ENCODE measurements at regions not wholly inside any gene's neighbourhood (a gene's known extent, or its start where the extent isn't known, plus 50 kb on each side); places are given as distances from the start of the nearest gene placed in this dataset.

DNA sequence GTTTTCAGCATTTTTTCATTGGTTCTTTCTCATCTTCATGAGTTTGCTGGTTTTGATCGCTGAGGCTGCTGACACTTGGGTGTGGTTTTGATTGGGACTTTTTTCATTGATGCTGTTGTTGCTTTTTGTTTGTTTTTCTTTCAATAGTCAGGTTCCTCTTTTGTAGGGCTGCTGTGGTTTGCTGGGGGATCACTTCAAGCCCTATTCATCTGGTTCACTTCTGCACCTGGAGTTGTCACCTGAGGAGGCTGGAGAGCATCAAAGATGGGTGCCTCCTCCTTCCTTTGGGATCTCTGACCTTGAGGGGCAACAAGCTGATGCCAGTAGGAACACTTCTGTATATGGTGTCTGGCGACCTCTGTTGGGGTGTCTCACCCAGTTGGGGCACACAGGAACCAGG is 1279.9 kb upstream of the TMPRSS15 start (continued):
- TF ChIP-seq NFXL1 (CRISPR knock-in tag; IDR thresholded peaks at IDR 0.05) (no peak), CCNT2 (IDR thresholded peaks at IDR 0.05; ENCODE audit: borderline replicate concordance, extremely low read depth, insufficient read length, low read depth, low read length) (no peak)
- TF ChIP-seq, protein P1, sequence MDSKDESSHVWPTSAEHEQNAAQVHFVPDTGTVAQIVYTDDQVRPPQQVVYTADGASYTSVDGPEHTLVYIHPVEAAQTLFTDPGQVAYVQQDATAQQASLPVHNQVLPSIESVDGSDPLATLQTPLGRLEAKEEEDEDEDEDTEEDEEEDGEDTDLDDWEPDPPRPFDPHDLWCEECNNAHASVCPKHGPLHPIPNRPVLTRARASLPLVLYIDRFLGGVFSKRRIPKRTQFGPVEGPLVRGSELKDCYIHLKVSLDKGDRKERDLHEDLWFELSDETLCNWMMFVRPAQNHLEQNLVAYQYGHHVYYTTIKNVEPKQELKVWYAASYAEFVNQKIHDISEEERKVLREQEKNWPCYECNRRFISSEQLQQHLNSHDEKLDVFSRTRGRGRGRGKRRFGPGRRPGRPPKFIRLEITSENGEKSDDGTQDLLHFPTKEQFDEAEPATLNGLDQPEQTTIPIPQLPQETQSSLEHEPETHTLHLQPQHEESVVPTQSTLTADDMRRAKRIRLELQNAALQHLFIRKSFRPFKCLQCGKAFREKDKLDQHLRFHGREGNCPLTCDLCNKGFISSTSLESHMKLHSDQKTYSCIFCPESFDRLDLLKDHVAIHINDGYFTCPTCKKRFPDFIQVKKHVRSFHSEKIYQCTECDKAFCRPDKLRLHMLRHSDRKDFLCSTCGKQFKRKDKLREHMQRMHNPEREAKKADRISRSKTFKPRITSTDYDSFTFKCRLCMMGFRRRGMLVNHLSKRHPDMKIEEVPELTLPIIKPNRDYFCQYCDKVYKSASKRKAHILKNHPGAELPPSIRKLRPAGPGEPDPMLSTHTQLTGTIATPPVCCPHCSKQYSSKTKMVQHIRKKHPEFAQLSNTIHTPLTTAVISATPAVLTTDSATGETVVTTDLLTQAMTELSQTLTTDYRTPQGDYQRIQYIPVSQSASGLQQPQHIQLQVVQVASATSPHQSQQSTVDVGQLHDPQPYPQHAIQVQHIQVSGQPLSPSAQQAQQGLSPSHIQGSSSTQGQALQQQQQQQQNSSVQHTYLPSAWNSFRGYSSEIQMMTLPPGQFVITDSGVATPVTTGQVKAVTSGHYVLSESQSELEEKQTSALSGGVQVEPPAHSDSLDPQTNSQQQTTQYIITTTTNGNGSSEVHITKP (IDR thresholded peaks at IDR 0.05; ENCODE audit: partially characterized antibody): no peak

DNA sequence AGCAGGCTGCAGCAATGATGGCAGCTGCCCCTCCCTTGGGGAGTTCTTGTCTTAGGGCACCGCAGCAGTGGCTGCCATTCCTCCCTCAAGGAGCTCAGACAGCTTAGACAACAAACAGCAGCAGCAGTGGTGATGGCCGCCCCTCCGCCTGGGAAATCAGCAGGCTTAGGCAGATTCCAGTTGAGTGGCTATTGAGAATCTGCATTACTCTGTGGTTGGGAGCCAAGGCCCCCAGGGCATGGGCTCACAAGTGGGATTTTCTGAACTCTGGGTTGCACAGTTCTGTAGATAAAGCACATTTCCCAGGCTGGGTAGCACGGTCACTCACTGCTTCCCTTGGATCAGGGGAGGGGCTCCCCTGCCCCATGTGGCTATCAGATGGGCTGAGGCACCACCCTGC is 1280.7 kb upstream of the TMPRSS15 start:
- FAIRE-seq (no peak), ATAC-seq (no peak), DNase-seq (ENCODE audit: extremely low read depth in 1 of 4, low spot score in 3 of 4) (no peak)
- no TSS peak for BruUV-seq (replicated peaks)
- intact Hi-C loops (cut with micrococcal nuclease): no loop called here
- H3K27me3 ChIP-seq (ENCODE audit: control insufficient read depth in 2 of 2, insufficient read depth in 2 of 2, low read length in 2 of 2): no peaks in the 10 kb centered on the region
- H3K79me2 ChIP-seq (ENCODE audit: control insufficient read depth, insufficient read depth, low read length): no peaks in the 10 kb centered on the region
- no peaks in the 10 kb centered on the region for H3K9me1 ChIP-seq (ENCODE audit: control insufficient read depth, insufficient read depth, low read length)
- no peak overlapping the region for H3K4me2 ChIP-seq (ENCODE audit: insufficient read depth, low read length)
- H3K27ac ChIP-seq (ENCODE audit: extremely low read depth, low read depth, low read length): no peak overlapping the region
- H4K20me1 ChIP-seq (replicated peaks; ENCODE audit: control insufficient read depth, insufficient read depth, low read length): no peaks in the 10 kb centered on the region
- H3K4me1 ChIP-seq (replicated peaks in 1 of 2; ENCODE audit: control insufficient read depth in 2 of 2, insufficient read depth in 2 of 2, low read length in 2 of 2): no peaks in the 10 kb centered on the region
- H3K4me3 ChIP-seq: no peak overlapping the region
- CTCF ChIA-PET (ENCODE audit: low intra/inter-chr PET ratio): no interaction called here
- H3K9ac ChIP-seq (ENCODE audit: insufficient read depth in 1 of 2, low read depth in 2 of 2, low read length in 2 of 2): no peak overlapping the region
- no peaks in the 10 kb centered on the region for H3K36me3 ChIP-seq (ENCODE audit: control insufficient read depth, insufficient read depth, low read length)
- TF ChIP-seq NFIC (IDR thresholded peaks at IDR 0.05) (no peak), ZNF143 (CRISPR knock-in tag; IDR thresholded peaks at IDR 0.05) (no peak), TCF7L2 (IDR thresholded peaks at IDR 0.05; ENCODE audit: low read depth, low read length) (no peak), NBN (IDR thresholded peaks at IDR 0.05; ENCODE audit: low read depth) (no peak), ZEB2 (IDR thresholded peaks at IDR 0.05) (no peak), FOXK2 (conservative IDR thresholded peaks at IDR 0.05 in 1 of 2, IDR thresholded peaks at IDR 0.05 in 1 of 2; ENCODE audit: low read depth in 2 of 2) (no peak), ZNF239 (CRISPR knock-in tag; IDR thresholded peaks at IDR 0.05) (no peak), ARID2 (IDR thresholded peaks at IDR 0.05) (no peak), SAFB (IDR thresholded peaks at IDR 0.05; ENCODE audit: borderline replicate concordance, low read depth, low read length) (no peak)
- in situ Hi-C loops (cut with MboI): no loop called here
- POLR2A ChIA-PET: no interaction called here
- 0% methylated on average over 4 of the region's 4 CpGs for WGBS (ENCODE audit: insufficient coverage, low coverage, missing lambda C conversion rate)
- H3K9me3 ChIP-seq (replicated peaks; ENCODE audit: control insufficient read depth, insufficient read depth, low read depth, low read length): peaks cover 2% of the 10 kb centered on the region; the same call in 1 of the 2 replicates
- H2AFZ ChIP-seq (ENCODE audit: low read depth, low read length): no peak overlapping the region

Measured in K562 (cell line).